Keratinocyte (primary cell): ENCODE measurements at regions not wholly inside any gene's neighbourhood (a gene's known extent, or its start where the extent isn't known, plus 50 kb on each side); places are given as distances from the start of the nearest gene placed in this dataset.

Experiments used
- DNase-seq: peaks from one replicate; pipeline ENCODE4 v3.0.0-alpha.2; 2011; ENCODE audit warnings: low read depth, missing footprints, low spot score
- FAIRE-seq: peaks from 2 replicates; lab custom pipeline; 2011; peaks lifted over from hg19 to GRCh38; lab: Jason Lieb, UNC
- H2AFZ ChIP-seq: 2 replicates; pipeline ENCODE4 v1.6.0; 2012; ENCODE audit warnings: low read length, control low read depth, inconsistent platforms; ENCODE audit not compliant: control insufficient read depth
- H3K27ac ChIP-seq: 2 replicates; pipeline ENCODE4 v1.5.1; 2011; ENCODE audit warnings: low read length; ENCODE audit not compliant: control insufficient read depth, insufficient read depth
- H3K27me3 ChIP-seq: 3 replicates; pipeline ENCODE4 v1.6.0; 2011; ENCODE audit warnings: low read length; ENCODE audit not compliant: control insufficient read depth, insufficient read depth; ENCODE audit errors: extremely low read depth
- H3K36me3 ChIP-seq, 2 experiments: 2 replicates in 1 of 2; 3 replicates in 1 of 2; pipeline ENCODE4 v1.5.1; 2011; ENCODE audit warnings: low read length in 2 of 2, mild to moderate bottlenecking in 1 of 2; ENCODE audit not compliant: control insufficient read depth in 2 of 2, insufficient read depth in 2 of 2; ENCODE audit errors: extremely low read depth in 1 of 2
- H3K4me1 ChIP-seq: 3 replicates; pipeline ENCODE4 v1.5.1; 2011; ENCODE audit warnings: low read length; ENCODE audit not compliant: control insufficient read depth, insufficient read depth; ENCODE audit errors: extremely low read depth
- H3K4me2 ChIP-seq: 3 replicates; pipeline ENCODE4 v1.6.0; 2011; ENCODE audit warnings: low read depth, low read length; ENCODE audit not compliant: control insufficient read depth, insufficient read depth; ENCODE audit errors: extremely low read depth
- H3K4me3 ChIP-seq, 3 experiments: fragments of 200-600 bp in 1 of 3; sonication (generic) in 1 of 3; 2 replicates in 2 of 3; 3 replicates in 1 of 3; pipeline ENCODE4 v1.5.1; 2011 to 2016; ENCODE audit warnings: low read length in 3 of 3, mild to moderate bottlenecking in 3 of 3, control low read depth in 2 of 3, inconsistent platforms in 1 of 3, low read depth in 1 of 3, mixed read lengths in 1 of 3, mixed run types in 1 of 3, moderate library complexity in 1 of 3; ENCODE audit not compliant: control insufficient read depth in 2 of 3, insufficient read depth in 2 of 3; ENCODE audit errors: extremely low read depth in 1 of 3
- H3K79me2 ChIP-seq: 2 replicates; pipeline ENCODE4 v1.6.0; 2012; ENCODE audit warnings: low read length; ENCODE audit not compliant: control insufficient read depth, insufficient read depth
- H3K9ac ChIP-seq: 3 replicates; pipeline ENCODE4 v1.6.0; 2011; ENCODE audit warnings: low read length; ENCODE audit not compliant: control insufficient read depth, insufficient read depth; ENCODE audit errors: extremely low read depth
- H3K9me1 ChIP-seq: 3 replicates; pipeline ENCODE4 v1.6.0; 2011; ENCODE audit warnings: low read length; ENCODE audit not compliant: control insufficient read depth, insufficient read depth; ENCODE audit errors: extremely low read depth
- H3K9me3 ChIP-seq: 2 replicates; pipeline ENCODE4 v1.5.1; 2012; ENCODE audit warnings: low read depth, low read length; ENCODE audit not compliant: control insufficient read depth
- H4K20me1 ChIP-seq: 3 replicates; pipeline ENCODE4 v1.6.0; 2011; ENCODE audit warnings: low read length; ENCODE audit not compliant: control insufficient read depth, insufficient read depth; ENCODE audit errors: extremely low read depth
- CTCF ChIP-seq, 3 experiments: IDR thresholded peaks in 1 of 3; conservative IDR thresholded peaks in 1 of 3; optimal IDR thresholded peaks in 1 of 3; 2 replicates in 2 of 3; 3 replicates in 1 of 3; pipeline versions ENCODE3 to v1.5.1; 2011; ENCODE audit warnings: low read length in 3 of 3, mild to moderate bottlenecking in 3 of 3, moderate library complexity in 2 of 3, control low read depth in 1 of 3, inconsistent platforms in 1 of 3; ENCODE audit not compliant: insufficient read depth in 2 of 3; ENCODE audit errors: extremely low read depth in 1 of 3
- EZH2 ChIP-seq: IDR thresholded peaks from one replicate; pipeline ENCODE4 v1.6.1; 2012; ENCODE audit warnings: inconsistent platforms, mild to moderate bottlenecking, low read length, moderate library complexity
- dilution Hi-C: fragments of 300-500 bp; cut with MboI; formaldehyde crosslinking; loops from one replicate; pipeline ENCODE4 v1.7.0; 2020; ENCODE audit warnings: low sequenced_read_pairs; ENCODE audit not compliant: extremely low pct_ligation_motif_present

GRCh38 chr13:105871326-105871725 is 664.1 kb downstream of the EFNB2 start:
- FAIRE-seq: no peak
- Histone ChIP-seq H2AFZ (no peak overlapping the region), H3K4me3 (no peak overlapping the region), H3K79me2 (no peaks in the 10 kb centered on the region), H3K36me3 (no peaks in the 10 kb centered on the region), H3K9ac (no peak overlapping the region), H4K20me1 (no peaks in the 10 kb centered on the region), H3K4me2 (no peak overlapping the region), H3K27me3 (no peaks in the 10 kb centered on the region), H3K4me1 (no peaks in the 10 kb centered on the region), H3K9me1 (no peaks in the 10 kb centered on the region), H3K9me3 (no peaks in the 10 kb centered on the region), H3K27ac (no peak overlapping the region)
- DNase-seq: no peak
- no peak for TF ChIP-seq EZH2
- TF ChIP-seq CTCF (optimal IDR thresholded peaks at IDR 0.05 in 1 of 3, IDR thresholded peaks at IDR 0.05 in 1 of 3, conservative IDR thresholded peaks at IDR 0.05 in 1 of 3; ENCODE audit: extremely low read depth in 1 of 3, insufficient read depth in 2 of 3, low read length in 3 of 3): no peak
- dilution Hi-C loops: no loop called here

- dilution Hi-C loops: no loop called here
- no peak overlapping the region for H3K9ac ChIP-seq
- no peaks in the 10 kb centered on the region for H3K9me1 ChIP-seq
- no peak overlapping the region for H3K4me3 ChIP-seq
- no peak overlapping the region for H2AFZ ChIP-seq
- H3K27ac ChIP-seq: no peak overlapping the region
- no peaks in the 10 kb centered on the region for H3K4me1 ChIP-seq
- no peaks in the 10 kb centered on the region for H4K20me1 ChIP-seq
- no peaks in the 10 kb centered on the region for H3K27me3 ChIP-seq
- H3K9me3 ChIP-seq: no peaks in the 10 kb centered on the region
- no peak overlapping the region for H3K4me2 ChIP-seq
- DNase-seq: no peak
- H3K36me3 ChIP-seq: no peaks in the 10 kb centered on the region
- H3K79me2 ChIP-seq: no peaks in the 10 kb centered on the region
- TF ChIP-seq CTCF (optimal IDR thresholded peaks at IDR 0.05 in 1 of 3, IDR thresholded peaks at IDR 0.05 in 1 of 3, conservative IDR thresholded peaks at IDR 0.05 in 1 of 3; ENCODE audit: extremely low read depth in 1 of 3, insufficient read depth in 2 of 3, low read length in 3 of 3): no peak
- no peak for TF ChIP-seq EZH2
- no peak for FAIRE-seq
Measured at GRCh38 chr13:105863300-105863920, 672.1 kb downstream of the EFNB2 start.
